GM23338 (cell line): ENCODE measurements at regions not wholly inside any gene's neighbourhood (a gene's known extent, or its start where the extent isn't known, plus 50 kb on each side); places are given as distances from the start of the nearest gene placed in this dataset.

Source experiments
- ATAC-seq: fragments of 200-7000 bp; cut with Tn5 transposase; 3 replicates; pipeline ENCODE4 v1.9.1; 2020
- DNase-seq: peaks from one replicate; pipeline ENCODE4 v3.0.0-alpha.2; 2015; ENCODE audit warnings: low spot score
- H2AFZ ChIP-seq: fragments of 200-600 bp; sonication (generic); 2 replicates; pipeline ENCODE4 v1.8.0; 2016; ENCODE audit warnings: antibody characterized with exemption, mild to moderate bottlenecking, moderate library complexity
- H3F3A ChIP-seq: fragments of 200-600 bp; sonication (generic); replicated peaks from 2 replicates; pipeline ENCODE4 v1.8.0; 2017; ENCODE audit warnings: antibody characterized with exemption, mixed run types, low read depth
- H3K27ac ChIP-seq: fragments of 200-600 bp; sonication (generic); 2 replicates; pipeline ENCODE4 v1.6.1; 2016; ENCODE audit warnings: low read depth
- H3K27me3 ChIP-seq: fragments of 200-600 bp; sonication (generic); 2 replicates; pipeline ENCODE4 v1.8.0; 2016; ENCODE audit warnings: mild to moderate bottlenecking, mixed run types, moderate library complexity; ENCODE audit not compliant: insufficient read depth
- H3K36me3 ChIP-seq: fragments of 200-600 bp; sonication (generic); 2 replicates; pipeline ENCODE4 v1.8.0; 2016; ENCODE audit warnings: mild to moderate bottlenecking; ENCODE audit not compliant: insufficient read depth
- H3K4me1 ChIP-seq: fragments of 200-600 bp; sonication (generic); 2 replicates; pipeline ENCODE4 v1.8.0; 2016; ENCODE audit warnings: mild to moderate bottlenecking, moderate library complexity; ENCODE audit not compliant: insufficient read depth
- H3K4me2 ChIP-seq: fragments of 200-600 bp; sonication (generic); 2 replicates; pipeline ENCODE4 v1.7.1; 2017; ENCODE audit warnings: mixed run types
- H3K4me3 ChIP-seq: fragments of 200-600 bp; sonication (generic); 2 replicates; pipeline ENCODE4 v1.6.1; 2016; ENCODE audit warnings: mixed run types
- H3K79me2 ChIP-seq: fragments of 200-600 bp; sonication (generic); replicated peaks from 2 replicates; pipeline ENCODE4 v1.8.0; 2017; ENCODE audit warnings: mild to moderate bottlenecking; ENCODE audit not compliant: insufficient read depth
- H3K9me2 ChIP-seq: fragments of 200-600 bp; sonication (generic); 2 replicates; pipeline ENCODE4 v1.8.0; 2017; ENCODE audit not compliant: insufficient read depth
- H4K20me1 ChIP-seq: fragments of 200-600 bp; sonication (generic); replicated peaks from 2 replicates; pipeline ENCODE4 v1.8.0; 2017; ENCODE audit warnings: mild to moderate bottlenecking; ENCODE audit not compliant: insufficient read depth
- H3K27ac Mint-ChIP-seq: 2 replicates; pipeline ENCODE4 v1.8.0; 2020; ENCODE audit warnings: inconsistent platforms, mild to moderate bottlenecking, moderate library complexity, mixed read lengths
- H3K27me3 Mint-ChIP-seq: 3 replicates; pipeline ENCODE4 v1.8.0; 2022; ENCODE audit warnings: low read depth, mild to moderate bottlenecking, moderate library complexity, mixed read lengths, inconsistent platforms; ENCODE audit not compliant: insufficient read depth, poor library complexity
- H3K36me3 Mint-ChIP-seq: 3 replicates; pipeline ENCODE4 v1.8.0; 2021; ENCODE audit warnings: low read depth, mild to moderate bottlenecking, inconsistent platforms, moderate library complexity, mixed read lengths
- H3K4me1 Mint-ChIP-seq: 3 replicates; pipeline ENCODE4 v1.8.0; 2020; ENCODE audit warnings: mild to moderate bottlenecking, inconsistent platforms, mixed read lengths
- H3K4me3 Mint-ChIP-seq: 3 replicates; pipeline ENCODE4 v1.8.0; 2021; ENCODE audit warnings: moderate library complexity, mild to moderate bottlenecking, inconsistent platforms, mixed read lengths
- H3K9me3 Mint-ChIP-seq: 3 replicates; pipeline ENCODE4 v1.8.0; 2020; ENCODE audit warnings: moderate library complexity, mild to moderate bottlenecking, inconsistent platforms, mixed read lengths
- CREB1 ChIP-seq: fragments of 250-450 bp; sonication (Bioruptor Pico); IDR thresholded peaks from 2 replicates; pipeline ENCODE4 v1.5.0; 2020; ENCODE audit warnings: low read depth, mild to moderate bottlenecking, moderate library complexity
- CTCF ChIP-seq, 2 experiments: fragments of 200-600 bp in 1 of 2; sonication (generic) in 1 of 2; conservative IDR thresholded peaks; 2 replicates each; pipeline versions ENCODE4 v1.5.1 to v1.6.1; 2016 to 2017; ENCODE audit warnings: antibody characterized with exemption in 2 of 2, low read depth in 2 of 2, mild to moderate bottlenecking in 2 of 2, moderate library complexity in 1 of 2
- ETS1 ChIP-seq: IDR thresholded peaks from 2 replicates; pipeline ENCODE4 v1.6.1; 2016; ENCODE audit warnings: antibody characterized with exemption
- EZH2 ChIP-seq: fragments of 200-600 bp; sonication (generic); IDR thresholded peaks from one replicate; pipeline ENCODE4 v1.8.0; 2017; ENCODE audit warnings: antibody characterized with exemption, mild to moderate bottlenecking, low read depth; ENCODE audit not compliant: unreplicated experiment
- EZH2phosphoT487 ChIP-seq: fragments of 200-600 bp; sonication (generic); IDR thresholded peaks from one replicate; pipeline ENCODE4 v1.8.1; 2018; ENCODE audit warnings: antibody characterized with exemption; ENCODE audit not compliant: unreplicated experiment
- JUNB ChIP-seq: IDR thresholded peaks from one replicate; pipeline ENCODE4 v1.6.1; 2016; ENCODE audit warnings: antibody characterized with exemption; ENCODE audit not compliant: unreplicated experiment
- NANOG ChIP-seq: IDR thresholded peaks from 2 replicates; pipeline ENCODE4 v1.6.1; 2016; ENCODE audit warnings: antibody characterized with exemption, borderline replicate concordance
- POLR2AphosphoS5 ChIP-seq: IDR thresholded peaks from 2 replicates; pipeline ENCODE4 v1.6.1; 2016; ENCODE audit warnings: antibody characterized with exemption, low read depth
- REST ChIP-seq: IDR thresholded peaks from one replicate; pipeline ENCODE4 v1.6.1; 2018; ENCODE audit warnings: antibody characterized with exemption; ENCODE audit not compliant: unreplicated experiment
- STAT1 ChIP-seq: IDR thresholded peaks from one replicate; pipeline ENCODE4 v1.6.1; 2016; ENCODE audit warnings: antibody characterized with exemption; ENCODE audit not compliant: unreplicated experiment
- ZNF114 ChIP-seq: fragments of 250-450 bp; sonication (Bioruptor Pico); IDR thresholded peaks from 2 replicates; pipeline ENCODE4 v1.5.0; 2020; ENCODE audit warnings: mild to moderate bottlenecking, moderate library complexity
- ZNF331 ChIP-seq: fragments of 250-450 bp; sonication (Bioruptor Pico); IDR thresholded peaks from 2 replicates; pipeline ENCODE4 v1.5.0; 2020; ENCODE audit warnings: low read depth, mild to moderate bottlenecking, moderate library complexity
- ZNF462 ChIP-seq: fragments of 250-450 bp; sonication (Bioruptor Pico); IDR thresholded peaks from 2 replicates; pipeline ENCODE4 v1.5.0; 2020; ENCODE audit warnings: mild to moderate bottlenecking, moderate library complexity

DNA sequence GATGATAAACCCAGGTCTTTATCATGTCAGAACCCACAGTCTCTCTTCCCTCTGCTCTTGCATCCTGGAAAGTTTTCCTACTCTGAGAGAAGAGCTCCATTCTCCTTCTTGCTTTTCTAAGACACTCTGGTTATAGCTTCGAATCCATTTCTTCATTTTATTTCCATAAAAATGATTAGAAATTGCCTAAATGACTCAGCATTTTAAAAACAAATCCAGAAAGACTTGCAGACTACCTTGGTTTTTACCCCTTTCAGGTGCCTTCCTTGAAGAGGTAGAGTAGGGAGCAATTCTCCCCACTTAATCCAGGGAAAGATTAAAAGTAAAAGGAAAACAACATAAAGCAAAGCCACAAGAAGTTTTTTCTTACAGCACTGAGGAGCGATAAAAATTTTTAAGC is 1256.0 kb downstream of the ROBO1 start:
- no peak overlapping the region for H3K4me3 ChIP-seq
- H3F3A ChIP-seq, result no peaks in the 10 kb centered on the region
- H3K27me3 ChIP-seq, result no peaks in the 10 kb centered on the region
- no peaks in the 10 kb centered on the region for H4K20me1 ChIP-seq
- no peak overlapping the region for H3K4me3 Mint-ChIP-seq
- ATAC-seq (no peak), DNase-seq (no peak)
- no peaks in the 10 kb centered on the region for H3K36me3 ChIP-seq
- peaks cover 7% of the 10 kb centered on the region for H3K4me1 ChIP-seq
- TF ChIP-seq EZH2 (no peak), ZNF462 (no peak), CTCF (conservative IDR thresholded peaks at IDR 0.05; ENCODE audit: low read depth in 2 of 2) (no peak), STAT1 (no peak), EZH2phosphoT487 (no peak), ZNF331 (CRISPR knock-in tag) (no peak), REST (no peak), NANOG (no peak), ZNF114 (CRISPR knock-in tag) (no peak), JUNB (no peak), POLR2AphosphoS5 (no peak), CREB1 (CRISPR knock-in tag) (no peak), ETS1 (no peak)
- no peak overlapping the region for H3K27ac ChIP-seq
- no peaks in the 10 kb centered on the region for H3K79me2 ChIP-seq
- peaks cover 2% of the 10 kb centered on the region for H3K27me3 Mint-ChIP-seq
- H3K4me2 ChIP-seq, result no peak overlapping the region
- H3K9me2 ChIP-seq, result peaks cover 8% of the 10 kb centered on the region; the same call in 1 of the 2 replicates
- H3K9me3 Mint-ChIP-seq, result no peaks in the 10 kb centered on the region; the same call in 2 of the 3 replicates
- H3K27ac Mint-ChIP-seq, result no peak overlapping the region
- peaks cover 7% of the 10 kb centered on the region for H3K4me1 Mint-ChIP-seq
- peaks cover 4% of the 10 kb centered on the region; the same call in 1 of the 3 replicates for H3K36me3 Mint-ChIP-seq
- peak overlapping the region; percentile 11; the same call in 1 of the 2 replicates for H2AFZ ChIP-seq
